Endothelial cell of umbilical vein (primary cell): ENCODE measurements at regions not wholly inside any gene's neighbourhood (a gene's known extent, or its start where the extent isn't known, plus 50 kb on each side); places are given as distances from the start of the nearest gene placed in this dataset.

Source experiments
- BruUV-seq: library from RNA; stranded (reverse); fragments of 400-500 nt; replicated peaks from 2 replicates; lab custom pipeline; 2021; lab: Mats Ljungman, UMichigan
- CTCF ChIA-PET: fragments of 300-600, 350-600 bp; sonication (Branson Sonifier 250); formaldehyde crosslinking; loops from one replicate; lab custom pipeline; 2021; ENCODE audit warnings: antibody characterized with exemption, inconsistent platforms; lab: Charles Lee
- POLR2A ChIA-PET: fragments of 300-600, 350-600 bp; sonication (Branson Sonifier 250); formaldehyde crosslinking; loops from one replicate; lab custom pipeline; 2021; ENCODE audit warnings: antibody characterized with exemption, inconsistent platforms; lab: Charles Lee
- DNase-seq: peaks from one replicate; pipeline ENCODE4 v3.0.0-alpha.2; 2011; ENCODE audit warnings: low read depth, low spot score
- FAIRE-seq: peaks from 2 replicates; lab custom pipeline; 2011; peaks lifted over from hg19 to GRCh38; lab: Jason Lieb, UNC
- H2AFZ ChIP-seq: 2 replicates; pipeline ENCODE4 v1.6.0; 2012; ENCODE audit warnings: low read depth, low read length, control low read depth, inconsistent platforms
- H3K27ac ChIP-seq: 2 replicates; pipeline ENCODE4 v1.5.1; 2011; ENCODE audit warnings: low read depth, mild to moderate bottlenecking, control low read depth, low read length, moderate library complexity; ENCODE audit not compliant: insufficient read depth
- H3K27me3 ChIP-seq, 2 experiments: 2 replicates each; pipeline versions ENCODE4 v1.6.0 to v1.6.1; 2011; ENCODE audit warnings: low read length in 2 of 2, mixed read lengths in 1 of 2; ENCODE audit not compliant: control insufficient read depth in 2 of 2, insufficient read depth in 2 of 2
- H3K36me3 ChIP-seq, 2 experiments: 2 replicates in 1 of 2; 3 replicates in 1 of 2; pipeline ENCODE4 v1.5.1; 2011; ENCODE audit warnings: low read length in 2 of 2, mild to moderate bottlenecking in 1 of 2, moderate library complexity in 1 of 2; ENCODE audit not compliant: control insufficient read depth in 2 of 2, insufficient read depth in 2 of 2; ENCODE audit errors: extremely low read depth in 1 of 2
- H3K4me1 ChIP-seq: 3 replicates; pipeline ENCODE4 v1.5.1; 2011; ENCODE audit warnings: mild to moderate bottlenecking, low read length; ENCODE audit not compliant: control insufficient read depth, insufficient read depth; ENCODE audit errors: extremely low read depth
- H3K4me2 ChIP-seq: 2 replicates; pipeline ENCODE4 v1.6.1; 2011; ENCODE audit warnings: low read length, control low read depth, mixed read lengths; ENCODE audit not compliant: insufficient read depth
- H3K4me3 ChIP-seq, 3 experiments: fragments of 200-600 bp in 1 of 3; sonication (generic), shearing (Covaris generic) in 1 of 3; replicated peaks in 1 of 3; 2 replicates each; pipeline ENCODE4 v1.5.1; 2011 to 2016; ENCODE audit warnings: control low read depth in 3 of 3, low read length in 3 of 3, mild to moderate bottlenecking in 2 of 3, inconsistent platforms in 1 of 3, low read depth in 1 of 3, moderate library complexity in 1 of 3; ENCODE audit not compliant: insufficient read depth in 1 of 3
- H3K79me2 ChIP-seq: 2 replicates; pipeline ENCODE4 v1.6.0; 2012; ENCODE audit warnings: low read length, inconsistent platforms; ENCODE audit not compliant: control insufficient read depth, insufficient read depth
- H3K9ac ChIP-seq: replicated peaks from 2 replicates; pipeline ENCODE3; 2011; ENCODE audit warnings: low read length, control low read depth; ENCODE audit not compliant: insufficient read depth; ENCODE audit errors: extremely low read depth
- H3K9me1 ChIP-seq: replicated peaks from 3 replicates; pipeline ENCODE4 v1.6.0; 2011; ENCODE audit warnings: mild to moderate bottlenecking, low read length; ENCODE audit not compliant: control insufficient read depth, insufficient read depth; ENCODE audit errors: extremely low read depth
- H3K9me3 ChIP-seq: replicated peaks from 2 replicates; pipeline ENCODE4 v1.5.1; 2012; ENCODE audit warnings: low read length, inconsistent platforms; ENCODE audit not compliant: control insufficient read depth, insufficient read depth
- H4K20me1 ChIP-seq: replicated peaks from 2 replicates; pipeline ENCODE3; 2011; ENCODE audit warnings: mild to moderate bottlenecking, low read length; ENCODE audit not compliant: control insufficient read depth, insufficient read depth; ENCODE audit errors: extremely low read depth
- FOS ChIP-seq: IDR thresholded peaks from 2 replicates; pipeline ENCODE4 v1.6.1; 2011; ENCODE audit warnings: mild to moderate bottlenecking, low read length, moderate library complexity, borderline replicate concordance; ENCODE audit not compliant: insufficient read depth
- GATA2 ChIP-seq: IDR thresholded peaks from 2 replicates; pipeline ENCODE4 v1.7.0; 2011; ENCODE audit warnings: low read depth, mild to moderate bottlenecking, moderate library complexity, mixed read lengths, low read length; ENCODE audit not compliant: insufficient read length, insufficient read depth
- JUN ChIP-seq: IDR thresholded peaks from 2 replicates; pipeline ENCODE4 v1.6.1; 2011; ENCODE audit warnings: borderline replicate concordance, low read depth; ENCODE audit not compliant: insufficient read length, insufficient read depth
- POLR2AphosphoS5 ChIP-seq: IDR thresholded peaks from 2 replicates; pipeline ENCODE4 v1.6.1; 2012; ENCODE audit warnings: low read depth, mild to moderate bottlenecking, control low read depth, low read length, moderate library complexity; ENCODE audit not compliant: insufficient read depth
- dilution Hi-C: fragments of 300-500 bp; cut with MboI; formaldehyde crosslinking; loops from one replicate; pipeline ENCODE4 v1.15.0; 2019; ENCODE audit warnings: low sequenced_read_pairs; ENCODE audit not compliant: extremely low pct_ligation_motif_present
- intact Hi-C: fragments of 100-400 bp; cut with micrococcal nuclease; formaldehyde crosslinking; loops from one replicate; pipeline ENCODE4 v1.10.0; 2022
- TF ChIP-seq, protein P1 (sequence below), 2 donors: IDR thresholded peaks; 1 replicate in 1 of 2; 2 replicates in 1 of 2; pipeline ENCODE4 v1.5.1; 2011; ENCODE audit warnings: low read length in 2 of 2, mild to moderate bottlenecking in 2 of 2, moderate library complexity in 2 of 2, control low read depth in 1 of 2, inconsistent platforms in 1 of 2, low read depth in 1 of 2; ENCODE audit not compliant: insufficient read depth in 1 of 2; ENCODE audit errors: extremely low read depth in 1 of 2
- TF ChIP-seq, protein P2 (sequence below): IDR thresholded peaks from 2 replicates; pipeline ENCODE4 v1.6.1; 2011; ENCODE audit not compliant: insufficient read depth, insufficient read length

- H4K20me1 ChIP-seq: no peaks in the 10 kb centered on the region
- intact Hi-C loops (no loop called here), dilution Hi-C loops (no loop called here)
- no peaks in the 10 kb centered on the region for H3K4me1 ChIP-seq
- no peaks in the 10 kb centered on the region for H3K79me2 ChIP-seq
- no peak overlapping the region for H3K27ac ChIP-seq
- no peak for FAIRE-seq
- CTCF ChIA-PET: no interaction called here
- H3K9me1 ChIP-seq: no peaks in the 10 kb centered on the region
- no peaks in the 10 kb centered on the region for H3K36me3 ChIP-seq
- DNase-seq: no peak
- H3K4me2 ChIP-seq: no peak overlapping the region
- H3K9ac ChIP-seq: no peak overlapping the region
- no TSS peak for BruUV-seq
- no peak overlapping the region for H3K4me3 ChIP-seq
- TF ChIP-seq JUN (no peak), GATA2 (no peak), FOS (no peak), POLR2AphosphoS5 (no peak)
- TF ChIP-seq, protein P1, sequence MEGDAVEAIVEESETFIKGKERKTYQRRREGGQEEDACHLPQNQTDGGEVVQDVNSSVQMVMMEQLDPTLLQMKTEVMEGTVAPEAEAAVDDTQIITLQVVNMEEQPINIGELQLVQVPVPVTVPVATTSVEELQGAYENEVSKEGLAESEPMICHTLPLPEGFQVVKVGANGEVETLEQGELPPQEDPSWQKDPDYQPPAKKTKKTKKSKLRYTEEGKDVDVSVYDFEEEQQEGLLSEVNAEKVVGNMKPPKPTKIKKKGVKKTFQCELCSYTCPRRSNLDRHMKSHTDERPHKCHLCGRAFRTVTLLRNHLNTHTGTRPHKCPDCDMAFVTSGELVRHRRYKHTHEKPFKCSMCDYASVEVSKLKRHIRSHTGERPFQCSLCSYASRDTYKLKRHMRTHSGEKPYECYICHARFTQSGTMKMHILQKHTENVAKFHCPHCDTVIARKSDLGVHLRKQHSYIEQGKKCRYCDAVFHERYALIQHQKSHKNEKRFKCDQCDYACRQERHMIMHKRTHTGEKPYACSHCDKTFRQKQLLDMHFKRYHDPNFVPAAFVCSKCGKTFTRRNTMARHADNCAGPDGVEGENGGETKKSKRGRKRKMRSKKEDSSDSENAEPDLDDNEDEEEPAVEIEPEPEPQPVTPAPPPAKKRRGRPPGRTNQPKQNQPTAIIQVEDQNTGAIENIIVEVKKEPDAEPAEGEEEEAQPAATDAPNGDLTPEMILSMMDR (IDR thresholded peaks at IDR 0.05; ENCODE audit: extremely low read depth in 1 of 2, insufficient read depth in 1 of 2, low read depth in 1 of 2, low read length in 2 of 2): no peak
- TF ChIP-seq, protein P2, sequence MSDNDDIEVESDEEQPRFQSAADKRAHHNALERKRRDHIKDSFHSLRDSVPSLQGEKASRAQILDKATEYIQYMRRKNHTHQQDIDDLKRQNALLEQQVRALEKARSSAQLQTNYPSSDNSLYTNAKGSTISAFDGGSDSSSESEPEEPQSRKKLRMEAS: no peak
- no peak overlapping the region for H2AFZ ChIP-seq
- H3K9me3 ChIP-seq: no peaks in the 10 kb centered on the region
- POLR2A ChIA-PET: no interaction called here
- no peaks in the 10 kb centered on the region for H3K27me3 ChIP-seq
Measured at GRCh38 chr7:41217306-41217705, 485.6 kb downstream of the INHBA start.
